ENCODE measurements at regions not wholly inside any gene's neighbourhood (a gene's known extent, or its start where the extent isn't known, plus 50 kb on each side); places are given as distances from the start of the nearest gene placed in this dataset.

- TF ChIP-seq, protein P1, sequence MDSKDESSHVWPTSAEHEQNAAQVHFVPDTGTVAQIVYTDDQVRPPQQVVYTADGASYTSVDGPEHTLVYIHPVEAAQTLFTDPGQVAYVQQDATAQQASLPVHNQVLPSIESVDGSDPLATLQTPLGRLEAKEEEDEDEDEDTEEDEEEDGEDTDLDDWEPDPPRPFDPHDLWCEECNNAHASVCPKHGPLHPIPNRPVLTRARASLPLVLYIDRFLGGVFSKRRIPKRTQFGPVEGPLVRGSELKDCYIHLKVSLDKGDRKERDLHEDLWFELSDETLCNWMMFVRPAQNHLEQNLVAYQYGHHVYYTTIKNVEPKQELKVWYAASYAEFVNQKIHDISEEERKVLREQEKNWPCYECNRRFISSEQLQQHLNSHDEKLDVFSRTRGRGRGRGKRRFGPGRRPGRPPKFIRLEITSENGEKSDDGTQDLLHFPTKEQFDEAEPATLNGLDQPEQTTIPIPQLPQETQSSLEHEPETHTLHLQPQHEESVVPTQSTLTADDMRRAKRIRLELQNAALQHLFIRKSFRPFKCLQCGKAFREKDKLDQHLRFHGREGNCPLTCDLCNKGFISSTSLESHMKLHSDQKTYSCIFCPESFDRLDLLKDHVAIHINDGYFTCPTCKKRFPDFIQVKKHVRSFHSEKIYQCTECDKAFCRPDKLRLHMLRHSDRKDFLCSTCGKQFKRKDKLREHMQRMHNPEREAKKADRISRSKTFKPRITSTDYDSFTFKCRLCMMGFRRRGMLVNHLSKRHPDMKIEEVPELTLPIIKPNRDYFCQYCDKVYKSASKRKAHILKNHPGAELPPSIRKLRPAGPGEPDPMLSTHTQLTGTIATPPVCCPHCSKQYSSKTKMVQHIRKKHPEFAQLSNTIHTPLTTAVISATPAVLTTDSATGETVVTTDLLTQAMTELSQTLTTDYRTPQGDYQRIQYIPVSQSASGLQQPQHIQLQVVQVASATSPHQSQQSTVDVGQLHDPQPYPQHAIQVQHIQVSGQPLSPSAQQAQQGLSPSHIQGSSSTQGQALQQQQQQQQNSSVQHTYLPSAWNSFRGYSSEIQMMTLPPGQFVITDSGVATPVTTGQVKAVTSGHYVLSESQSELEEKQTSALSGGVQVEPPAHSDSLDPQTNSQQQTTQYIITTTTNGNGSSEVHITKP (IDR thresholded peaks at IDR 0.05; ENCODE audit: partially characterized antibody), result no peak
- TF ChIP-seq ZNF212 (CRISPR knock-in tag; IDR thresholded peaks at IDR 0.05), result no peak
- no peak for TF ChIP-seq SNIP1 (IDR thresholded peaks at IDR 0.05; ENCODE audit: low read depth)
- no peak for TF ChIP-seq NR2F6 (CRISPR knock-in tag; IDR thresholded peaks at IDR 0.05)
Measured at GRCh38 chr6:99017150-99017549, 69.4 kb upstream of the FBXL4 start (continued).

GRCh38 chr6:99016355-99016754, 68.6 kb upstream of the FBXL4 start:
- intact Hi-C loops (cut with micrococcal nuclease) (no loop called here), in situ Hi-C loops (cut with MboI) (no loop called here)
- Histone ChIP-seq H3K4me3 (no peak overlapping the region), H3K9me1 (ENCODE audit: control insufficient read depth, insufficient read depth, low read length) (no peaks in the 10 kb centered on the region), H2AFZ (ENCODE audit: low read depth, low read length) (no peak overlapping the region), H3K4me1 (replicated peaks in 1 of 2; ENCODE audit: control insufficient read depth in 2 of 2, insufficient read depth in 2 of 2, low read length in 2 of 2) (no peaks in the 10 kb centered on the region; a peak in 1 of 5 replicates), H3K9ac (ENCODE audit: insufficient read depth in 1 of 2, low read depth in 2 of 2, low read length in 2 of 2) (no peak overlapping the region), H3K79me2 (ENCODE audit: control insufficient read depth, insufficient read depth, low read length) (no peaks in the 10 kb centered on the region), H4K20me1 (replicated peaks; ENCODE audit: control insufficient read depth, insufficient read depth, low read length) (no peaks in the 10 kb centered on the region), H3K27ac (ENCODE audit: extremely low read depth, low read depth, low read length) (no peak overlapping the region), H3K36me3 (ENCODE audit: control insufficient read depth, insufficient read depth, low read length) (no peaks in the 10 kb centered on the region), H3K27me3 (ENCODE audit: control insufficient read depth in 2 of 2, insufficient read depth in 2 of 2, low read length in 2 of 2) (peaks cover 0 to 5% of the 10 kb centered on the region in 2 experiments; a peak in 2 of 5 replicates), H3K4me2 (ENCODE audit: insufficient read depth, low read length) (no peak overlapping the region), H3K9me3 (replicated peaks; ENCODE audit: control insufficient read depth, insufficient read depth, low read depth, low read length) (no peaks in the 10 kb centered on the region)
- no peak for FAIRE-seq
- no peak for DNase-seq (ENCODE audit: extremely low read depth in 1 of 4, low spot score in 3 of 4)
- no peak for ATAC-seq
- CTCF ChIA-PET (ENCODE audit: low intra/inter-chr PET ratio), result no interaction called here
- 0% methylated on average over 1 of the region's 1 CpG for WGBS (ENCODE audit: insufficient coverage, low coverage, missing lambda C conversion rate)
- no peak for TF ChIP-seq U2AF2 (optimal IDR thresholded peaks at IDR 0.05; ENCODE audit: low read depth, low read length)
- TF ChIP-seq HMG20A (CRISPR knock-in tag; conservative IDR thresholded peaks at IDR 0.05), result no peak
- TF ChIP-seq ZNF165 (CRISPR knock-in tag; IDR thresholded peaks at IDR 0.05; ENCODE audit: borderline replicate concordance), result no peak
- no peak for TF ChIP-seq TSC22D4 (tag; IDR thresholded peaks at IDR 0.05)
- TF ChIP-seq POLR2G (IDR thresholded peaks at IDR 0.05; ENCODE audit: low read depth, low read length), result no peak
- TF ChIP-seq NFIX (CRISPR knock-in tag; IDR thresholded peaks at IDR 0.05; ENCODE audit: low read depth), result no peak
- TF ChIP-seq TCF7 (IDR thresholded peaks at IDR 0.05; ENCODE audit: borderline replicate concordance), result no peak
- no peak for TF ChIP-seq MTA2 (IDR thresholded peaks at IDR 0.05; ENCODE audit: low read depth)
- TF ChIP-seq NCOA1 (IDR thresholded peaks at IDR 0.05; ENCODE audit: low read depth), result no peak
- TF ChIP-seq CXXC5 (CRISPR knock-in tag; IDR thresholded peaks at IDR 0.05), result no peak
- BruUV-seq (replicated peaks), result no TSS peak
- POLR2A ChIA-PET, result interaction anchor here (0.6 kb wide), 1 partner anchor 77 kb away, joined by 3 read pairs; no protein-coding TSS in a partner anchor

All from K562 (cell line).